ENCODE measurements at regions not wholly inside any gene's neighbourhood (a gene's known extent, or its start where the extent isn't known, plus 50 kb on each side); places are given as distances from the start of the nearest gene placed in this dataset.
"Not testable (repeated sequence)": the region's sequence is repeated elsewhere in the genome, so short reads cannot be mapped to it uniquely, and the experiment has no call there.

DNA sequence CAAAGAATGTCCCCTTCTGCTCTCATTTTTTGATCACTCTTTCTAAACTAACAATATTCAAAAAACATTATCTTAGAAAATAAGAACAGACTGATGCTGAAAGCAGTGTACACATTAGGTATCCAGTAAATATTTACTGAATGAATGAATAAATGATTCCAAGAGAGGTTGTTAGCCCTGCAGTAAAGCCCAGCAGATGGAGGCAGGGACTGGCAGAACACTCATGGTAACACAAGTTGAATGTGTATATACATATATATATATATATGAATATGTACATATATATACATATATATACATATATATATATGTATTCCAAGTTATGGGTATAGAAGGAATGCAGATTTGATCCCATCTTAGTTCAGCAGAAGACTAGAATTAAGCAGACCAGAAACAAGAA, 546.3 kb downstream of the RAB38 start:
- FAIRE-seq, result no peak

DNA sequence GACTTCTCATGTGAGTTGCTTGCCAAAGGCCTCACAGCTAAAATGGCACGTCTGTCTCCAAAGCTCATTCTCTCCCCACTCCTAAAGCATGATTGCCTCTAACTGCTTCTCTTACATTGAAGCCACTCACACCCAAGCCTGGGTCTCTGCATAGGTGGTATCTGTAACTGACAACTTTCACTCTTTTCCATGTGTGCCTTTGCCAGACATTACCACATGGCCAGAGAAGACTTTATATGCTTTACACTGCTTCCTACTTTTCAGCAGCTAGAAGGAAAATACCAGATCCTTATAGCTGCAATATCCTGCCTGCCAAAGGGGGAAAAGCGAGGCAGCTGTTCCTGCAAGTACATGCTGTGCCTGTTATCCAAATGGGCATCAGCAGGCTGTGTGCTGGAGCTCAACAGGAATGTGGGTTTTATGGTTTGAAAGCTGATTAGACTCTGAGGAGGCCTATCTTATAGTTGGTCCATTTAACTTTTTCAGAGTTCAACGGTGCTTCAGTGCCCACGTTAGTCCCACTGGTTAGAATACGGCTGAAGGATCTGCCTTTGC, 547.1 kb downstream of the RAB38 start:
- no peak for FAIRE-seq

DNA sequence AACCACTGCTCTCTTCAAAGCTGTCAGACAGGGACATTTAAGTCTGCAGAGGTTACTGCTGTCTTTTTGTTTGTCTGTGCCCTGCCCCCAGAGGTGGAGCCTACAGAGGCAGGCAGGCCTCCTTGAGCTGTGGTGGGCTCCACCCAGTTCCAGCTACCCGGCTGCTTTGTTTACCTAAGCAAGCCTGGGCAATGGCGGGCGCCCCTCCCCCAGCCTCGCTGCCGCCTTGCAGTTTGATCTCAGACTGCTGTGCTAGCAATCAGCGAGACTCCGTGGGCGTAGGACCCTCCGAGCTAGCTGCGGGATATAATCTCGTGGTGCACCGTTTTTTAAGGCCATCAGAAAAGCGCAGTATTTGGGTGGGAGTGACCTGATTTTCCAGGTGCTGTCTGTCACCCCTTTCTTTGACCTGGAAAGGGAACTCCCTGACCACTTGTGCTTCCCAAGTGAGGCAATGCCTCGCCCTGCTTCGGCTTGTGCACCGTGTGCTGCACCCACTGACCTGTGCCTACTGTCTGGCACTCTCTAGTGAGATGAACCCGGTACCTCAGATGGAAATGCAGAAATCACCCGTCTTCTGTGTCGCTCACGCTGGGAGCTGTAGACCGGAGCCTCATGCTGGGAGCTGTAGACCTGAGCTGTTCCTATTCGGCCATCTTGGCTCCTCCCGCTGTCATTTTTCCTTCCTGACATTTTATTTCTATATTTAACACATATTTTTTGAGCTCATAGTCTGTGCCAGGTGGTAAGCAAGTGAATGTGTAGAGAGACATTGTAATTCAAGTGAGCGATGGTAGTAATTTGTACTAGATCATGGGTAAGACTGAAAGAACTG, 551.5 kb downstream of the RAB38 start:
- not testable (repeated sequence) for FAIRE-seq

DNA sequence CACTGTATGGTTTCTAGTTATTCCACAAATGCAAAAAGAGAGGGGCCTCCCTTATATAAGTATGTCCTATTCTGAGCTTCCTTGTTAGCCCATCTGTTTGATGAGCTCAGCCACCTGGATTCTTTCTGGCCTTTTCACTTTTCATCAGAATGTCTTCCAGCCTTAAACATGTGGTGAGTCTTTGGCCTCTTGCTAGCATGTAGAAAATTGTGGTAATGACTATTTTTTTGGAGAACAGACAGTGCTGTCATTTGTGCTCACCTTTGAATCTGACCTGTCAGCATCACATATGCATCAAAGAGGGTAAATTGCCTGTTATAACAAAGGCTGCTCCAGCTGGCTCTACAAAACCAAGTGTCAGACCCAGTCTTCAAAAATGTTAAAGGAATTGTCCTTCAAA, 558.7 kb downstream of the RAB38 start:
- no peak for FAIRE-seq

DNA sequence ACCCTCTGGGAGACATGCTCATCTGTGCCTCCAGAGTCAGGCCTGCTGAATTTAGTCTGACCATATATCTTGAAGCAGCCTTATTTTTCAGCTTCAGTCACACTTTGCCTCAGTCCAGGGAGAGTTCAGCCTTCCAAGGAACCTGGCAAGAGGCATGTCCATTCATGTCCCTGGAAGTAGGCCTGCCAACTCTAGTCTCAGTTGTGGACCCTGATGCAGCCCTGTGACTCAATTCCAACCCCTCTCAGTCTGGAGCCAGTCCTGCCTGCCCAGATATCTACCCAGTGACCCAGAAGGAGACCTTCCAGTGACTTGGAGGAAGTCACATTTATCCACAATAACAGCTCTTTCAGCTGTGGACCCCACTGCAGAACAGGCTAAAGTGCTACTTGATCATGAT, 566.6 kb downstream of the TMEM135 start:
- no peak for FAIRE-seq

DNA sequence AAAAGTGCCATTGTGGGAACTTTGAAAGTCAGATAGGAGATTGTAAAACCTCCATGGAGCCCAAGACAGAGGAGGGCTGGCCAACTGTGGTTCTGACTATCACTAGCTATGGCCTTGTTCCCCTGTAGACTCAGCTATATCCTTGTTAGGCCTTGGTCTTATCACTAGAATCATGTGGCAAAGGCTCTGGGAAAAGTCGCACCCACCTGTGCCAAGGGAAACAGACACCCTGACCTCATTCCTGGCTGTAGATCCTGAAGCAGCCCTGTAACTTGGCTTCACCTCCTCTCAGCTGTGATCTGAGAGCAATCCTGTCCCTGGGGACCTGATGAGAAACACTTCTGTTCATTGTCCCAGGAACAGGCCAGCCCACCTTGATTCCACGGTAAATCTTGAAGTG, 566.2 kb downstream of the TMEM135 start:
- no peak for FAIRE-seq

DNA sequence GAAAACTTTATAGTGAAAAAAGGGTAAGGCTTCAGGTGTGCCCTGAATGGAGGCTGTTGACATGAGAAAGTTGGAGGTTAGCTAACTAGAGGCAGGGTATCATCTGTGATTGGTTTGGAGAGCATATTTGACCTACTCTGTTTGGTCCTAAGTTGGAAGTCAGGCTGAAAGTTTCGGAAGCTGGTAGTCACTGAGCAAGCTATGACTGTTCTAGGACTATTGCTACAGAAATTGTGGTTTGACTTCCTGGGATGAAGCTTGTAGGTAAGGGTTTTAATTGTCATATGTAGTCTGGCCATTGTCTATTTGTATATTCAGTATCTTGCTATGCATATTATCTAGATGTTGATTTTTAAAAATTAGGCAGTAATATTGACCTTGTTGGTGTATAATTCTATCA, 565.0 kb downstream of the TMEM135 start:
- no peak for FAIRE-seq

DNA sequence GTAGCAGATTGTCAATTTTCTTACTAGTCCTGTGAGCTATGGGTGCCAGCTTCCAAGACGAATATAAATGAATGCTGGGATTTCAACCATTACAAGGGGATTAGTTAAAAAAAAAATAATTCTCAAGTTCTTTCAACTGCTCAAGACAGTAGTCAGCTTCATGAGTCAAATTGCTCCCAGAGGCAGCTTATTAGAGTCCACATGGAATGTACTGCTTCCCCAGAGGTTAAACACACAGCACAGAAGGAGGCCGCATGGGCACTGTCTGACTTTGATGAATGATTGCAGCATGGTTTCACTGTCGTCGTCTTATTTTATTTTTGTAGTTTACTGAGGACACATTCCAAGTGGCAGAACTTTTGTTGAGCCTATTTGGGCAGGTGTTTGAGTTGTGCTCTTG, 563.2 kb downstream of the TMEM135 start:
- FAIRE-seq, result no peak

DNA sequence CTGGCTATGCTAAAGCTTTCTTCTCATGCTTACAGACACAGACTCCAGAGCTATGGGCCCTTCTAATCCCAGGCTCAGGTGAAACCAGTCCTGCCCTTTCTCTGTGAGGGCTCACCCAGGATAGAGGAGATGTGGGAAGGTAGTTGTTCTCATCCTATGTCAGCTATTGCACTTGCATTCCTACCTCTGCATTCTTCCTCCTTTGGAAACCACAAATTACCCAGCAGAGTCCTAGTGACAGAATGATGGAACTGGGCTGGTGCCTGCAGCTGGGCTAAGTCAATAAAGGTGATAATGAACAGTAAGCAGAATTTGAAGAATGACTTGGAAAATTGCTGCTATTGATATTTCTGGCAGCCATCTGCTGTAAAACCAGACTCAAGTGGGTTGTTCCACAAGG, 560.0 kb downstream of the TMEM135 start:
- no peak for FAIRE-seq

DNA sequence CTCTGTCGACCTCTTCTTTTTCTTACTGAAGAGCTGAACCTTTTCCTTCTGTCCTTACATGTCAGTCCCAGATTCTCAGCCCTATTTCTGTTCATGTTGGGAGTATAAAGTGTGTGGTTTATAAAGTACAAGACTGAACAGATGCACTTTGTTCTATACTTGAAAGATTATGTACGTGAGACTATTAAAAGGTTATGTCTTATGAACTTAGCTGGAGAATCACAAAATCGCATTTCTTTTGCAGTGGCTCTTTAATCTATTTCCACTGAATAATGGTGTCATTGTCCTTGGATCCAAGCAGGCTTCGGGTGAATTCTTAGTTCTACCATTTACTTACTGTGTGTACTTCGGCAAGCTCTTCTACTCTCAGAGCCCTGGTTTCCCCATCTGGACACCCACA, 558.4 kb downstream of the TMEM135 start:
- FAIRE-seq, result no peak

DNA sequence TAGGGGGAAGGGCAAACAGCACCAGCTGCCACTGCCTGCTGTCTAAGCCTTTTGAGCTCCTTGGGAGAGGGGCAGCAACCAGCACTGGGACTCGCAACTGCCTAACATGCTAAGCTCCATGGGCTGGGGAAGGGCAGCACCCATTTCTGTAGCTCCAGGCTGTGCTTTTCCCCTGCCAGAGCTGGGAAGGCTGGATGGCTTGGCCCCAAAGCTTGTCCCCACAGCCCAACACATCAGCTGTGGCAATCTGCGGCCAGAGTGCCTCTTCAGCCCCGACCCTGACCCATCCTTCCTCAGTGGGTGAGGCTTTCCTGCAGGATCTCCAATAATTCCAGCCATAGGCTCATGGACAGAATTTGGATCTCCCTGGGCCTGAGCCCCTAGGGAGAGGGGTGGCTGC, 551.3 kb downstream of the TMEM135 start:
- FAIRE-seq, result no peak

DNA sequence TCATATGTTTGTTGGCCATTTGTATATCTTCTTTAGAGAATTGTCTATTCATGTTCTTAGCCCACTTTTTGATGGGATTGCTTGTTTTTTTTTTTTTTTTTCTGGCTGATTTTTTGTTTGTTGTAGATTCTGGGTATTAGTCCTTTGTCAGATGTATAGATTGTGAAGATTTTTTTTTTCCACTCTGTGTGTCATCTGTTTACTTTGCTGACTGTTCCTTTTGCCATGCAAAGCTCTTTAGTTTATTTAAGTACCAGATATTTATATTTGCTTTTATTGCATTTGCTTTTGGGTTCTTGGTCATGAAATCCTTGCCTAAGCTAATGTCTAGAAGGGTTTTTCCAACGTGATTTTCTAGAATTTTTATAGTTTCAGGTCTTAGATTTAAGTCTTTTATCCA, 547.9 kb downstream of the TMEM135 start:
- not testable (repeated sequence) for FAIRE-seq

DNA sequence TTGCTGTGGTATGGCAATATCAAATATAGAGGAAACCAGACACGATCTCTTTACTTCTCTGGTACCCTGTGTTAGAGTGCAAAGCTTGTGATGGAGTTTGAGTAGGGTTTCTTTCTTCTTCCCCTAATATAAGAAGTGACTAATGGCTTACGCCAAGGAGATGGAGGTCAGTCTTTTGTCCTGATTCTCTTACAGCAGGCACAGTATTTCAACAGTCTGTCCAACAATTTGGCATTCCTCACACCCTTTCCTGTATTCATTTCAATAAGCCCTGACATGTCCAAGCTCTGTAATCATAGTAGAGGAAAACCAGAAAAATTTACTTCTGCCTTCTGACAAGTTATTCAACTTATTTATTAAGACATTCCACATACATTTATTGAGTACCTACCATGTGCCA, 546.2 kb downstream of the TMEM135 start:
- FAIRE-seq, result no peak

DNA sequence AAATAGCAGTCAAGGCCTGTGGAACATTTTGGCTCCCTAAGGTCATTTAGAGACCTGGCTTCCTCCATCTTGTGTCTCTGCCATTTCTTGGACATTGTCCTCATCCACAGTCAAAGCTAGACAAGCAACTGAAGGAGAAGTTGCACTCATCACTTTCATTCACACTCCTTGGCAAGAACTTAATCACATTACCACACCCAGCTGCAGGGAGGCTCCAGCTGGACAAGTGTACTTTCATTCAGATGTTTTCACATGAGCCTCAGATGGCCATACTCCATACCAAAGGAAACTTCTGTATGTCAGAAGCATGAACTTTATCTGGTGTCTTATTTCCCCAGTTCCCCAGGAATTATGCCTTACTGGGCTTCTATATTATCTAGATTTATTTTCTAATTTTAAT, 537.4 kb downstream of the TMEM135 start:
- no peak for FAIRE-seq

DNA sequence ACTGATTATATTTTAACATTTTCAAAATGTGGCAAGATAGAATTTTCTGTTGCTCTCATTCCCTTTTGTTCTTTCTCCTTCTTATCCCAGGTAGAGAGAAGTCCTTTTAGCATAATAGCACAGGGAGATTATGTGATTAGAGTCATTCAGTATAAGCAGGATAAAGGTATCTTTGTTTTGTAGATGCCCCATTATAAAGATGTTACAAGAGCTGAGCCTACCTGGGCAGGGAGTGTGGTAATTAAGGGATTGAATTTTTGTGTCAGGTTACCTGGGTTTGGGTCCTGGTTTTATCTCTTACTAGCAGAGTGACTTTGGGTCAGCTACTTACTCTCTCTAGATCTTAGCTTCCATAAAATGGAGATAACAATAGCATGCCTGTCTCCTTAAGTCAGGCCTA, 536.5 kb downstream of the TMEM135 start:
- FAIRE-seq, result no peak

DNA sequence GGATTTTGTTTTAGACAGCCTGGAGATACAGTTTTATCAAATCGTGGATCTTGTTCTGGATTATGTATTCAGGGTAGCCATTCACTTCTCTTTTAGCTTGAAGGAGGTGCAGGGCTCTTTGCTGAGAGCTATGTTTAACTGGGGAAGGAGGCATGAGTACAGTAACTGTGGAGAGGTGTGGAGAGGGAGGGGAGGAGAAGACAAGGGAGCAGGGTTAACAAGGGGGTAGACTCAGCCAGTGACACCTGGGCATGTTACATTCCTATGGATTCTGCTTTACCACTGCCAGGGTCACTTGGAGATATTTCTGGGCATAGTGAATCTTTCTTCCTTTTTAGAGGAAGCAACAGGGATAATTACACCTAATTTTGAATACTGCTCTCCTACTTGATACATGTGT, 536.0 kb downstream of the TMEM135 start:
- FAIRE-seq, result no peak

DNA sequence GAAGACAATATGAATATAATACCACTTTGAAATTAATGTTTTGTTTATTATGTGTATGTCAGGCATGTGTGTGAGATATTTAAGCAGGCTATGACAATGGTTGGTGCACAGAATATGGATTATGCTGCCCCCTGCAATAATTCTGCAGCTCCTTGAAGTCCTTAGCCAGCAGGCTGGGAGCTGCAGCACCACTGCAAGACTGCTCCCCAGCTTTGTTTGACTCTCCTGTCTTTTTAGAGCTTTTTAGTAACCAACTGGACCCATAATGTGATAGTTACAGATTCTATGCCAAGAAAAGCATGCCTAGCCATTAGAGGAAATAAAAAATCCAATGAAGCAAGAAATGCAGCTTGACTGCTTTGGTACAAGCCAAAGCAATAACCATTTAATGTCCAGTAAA, 535.1 kb downstream of the TMEM135 start:
- FAIRE-seq, result no peak

DNA sequence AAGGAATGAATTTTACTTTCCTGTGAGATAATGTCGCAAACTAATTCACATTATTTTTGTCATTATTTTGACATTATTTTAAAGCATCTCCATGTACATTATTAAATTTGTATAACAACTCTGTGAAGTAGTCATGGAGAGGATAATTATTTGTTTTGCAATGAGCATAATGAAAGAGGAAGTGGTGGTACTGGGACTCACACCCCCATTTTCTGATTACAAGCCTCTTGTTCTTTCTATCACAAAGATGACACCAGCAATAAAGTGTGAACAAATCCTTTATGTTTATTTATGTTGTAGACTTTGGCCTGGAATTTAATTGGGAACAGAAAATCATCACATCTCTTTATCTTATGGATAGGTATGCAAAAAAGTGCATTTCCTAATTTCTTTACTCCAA, 522.6 kb downstream of the TMEM135 start:
- FAIRE-seq, result no peak

DNA sequence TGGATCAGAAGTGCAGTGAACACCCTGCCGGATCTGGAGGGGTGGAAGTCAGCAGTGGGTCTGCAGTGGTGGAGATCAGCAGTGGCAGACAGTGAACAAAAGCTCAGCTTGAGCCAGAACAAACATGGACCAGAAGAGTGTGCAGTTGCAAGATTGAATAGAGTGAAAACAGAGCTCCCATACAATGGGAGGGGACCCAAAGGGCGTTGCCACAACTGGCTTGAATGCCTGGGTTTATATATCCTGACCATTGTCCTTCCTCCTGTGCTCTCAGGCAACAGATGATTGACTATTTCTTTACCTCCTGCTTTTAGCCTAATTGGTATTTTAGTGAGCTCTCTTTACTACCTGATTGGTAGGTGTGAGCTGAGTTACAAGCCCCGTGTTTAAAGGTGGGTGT, 522.1 kb downstream of the TMEM135 start:
- FAIRE-seq, result not testable (repeated sequence)

DNA sequence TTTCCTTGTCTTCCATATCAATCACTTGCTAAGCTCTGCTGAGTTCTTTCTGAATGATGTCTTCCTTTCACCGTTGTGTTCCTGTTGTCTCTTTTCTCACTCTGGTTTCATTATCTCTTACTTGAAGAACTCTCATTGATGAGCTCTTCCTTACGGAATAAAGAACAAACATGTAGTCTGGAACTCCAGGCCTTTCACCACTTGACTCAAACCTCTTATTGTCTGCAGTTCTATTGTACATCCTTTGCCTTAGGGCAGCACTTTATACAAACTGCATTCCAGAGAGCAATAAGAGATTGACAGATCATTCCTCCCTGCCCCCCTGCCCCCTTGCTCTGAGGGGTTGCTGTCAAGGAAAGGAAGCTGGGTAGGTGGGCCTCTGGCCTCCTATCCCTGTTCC, 517.4 kb downstream of the TMEM135 start:
- FAIRE-seq, result no peak

DNA sequence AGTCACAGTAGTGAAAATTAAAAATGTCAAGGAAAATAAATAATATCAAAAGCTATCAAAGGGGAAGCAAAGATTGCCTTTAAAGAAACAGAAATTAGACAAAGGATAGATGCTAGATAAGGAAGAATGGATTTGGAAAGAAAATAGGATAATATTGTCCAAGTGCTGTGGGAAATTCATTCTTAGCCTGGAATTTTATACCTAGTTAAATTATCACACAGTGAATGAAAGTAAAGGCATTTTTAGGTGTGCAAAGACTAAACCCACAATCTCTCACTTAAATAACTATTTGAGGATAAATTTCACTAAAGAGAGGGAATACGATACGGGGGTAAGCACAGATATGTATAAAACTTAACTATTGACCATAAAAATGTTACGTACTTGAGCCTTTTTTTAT, 511.1 kb downstream of the TMEM135 start:
- no peak for FAIRE-seq

DNA sequence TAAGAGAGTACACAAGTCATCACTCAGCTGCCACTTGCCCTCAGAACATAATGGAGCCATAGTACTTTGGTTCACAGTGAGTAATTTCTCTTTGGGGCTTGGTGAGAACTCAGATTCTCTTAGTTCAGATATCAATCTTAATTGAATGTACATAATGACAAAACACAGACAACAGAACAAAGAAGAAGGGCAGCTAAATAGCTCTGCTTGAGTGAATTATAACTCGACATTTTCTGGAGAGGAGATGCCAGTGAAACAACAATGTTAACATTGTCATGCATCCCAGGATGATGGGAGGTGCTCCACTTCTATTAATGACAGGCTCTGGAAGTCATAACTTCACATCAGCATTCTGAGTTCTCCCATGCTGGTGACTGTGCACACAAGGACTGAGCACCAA, 508.1 kb downstream of the TMEM135 start:
- FAIRE-seq, result no peak

DNA sequence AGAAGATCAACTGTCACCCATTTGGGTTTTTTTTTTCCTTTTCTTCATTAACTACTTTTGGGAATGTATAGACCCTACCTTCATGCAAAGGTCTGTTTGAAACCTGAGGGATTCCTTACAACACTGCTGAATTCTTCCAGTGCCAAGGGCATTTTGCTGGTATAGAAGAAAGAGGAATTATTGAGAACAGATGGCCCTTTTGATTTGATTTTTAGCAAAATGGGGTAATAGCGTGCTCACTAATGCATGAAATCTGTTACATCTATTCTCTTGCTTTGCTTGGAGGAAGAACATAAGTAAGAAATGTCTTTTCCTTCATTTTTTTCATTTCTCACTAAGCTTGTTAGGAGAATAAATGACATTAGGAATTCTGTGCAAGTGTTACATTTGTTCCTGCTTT, 501.9 kb downstream of the TMEM135 start:
- FAIRE-seq, result no peak

DNA sequence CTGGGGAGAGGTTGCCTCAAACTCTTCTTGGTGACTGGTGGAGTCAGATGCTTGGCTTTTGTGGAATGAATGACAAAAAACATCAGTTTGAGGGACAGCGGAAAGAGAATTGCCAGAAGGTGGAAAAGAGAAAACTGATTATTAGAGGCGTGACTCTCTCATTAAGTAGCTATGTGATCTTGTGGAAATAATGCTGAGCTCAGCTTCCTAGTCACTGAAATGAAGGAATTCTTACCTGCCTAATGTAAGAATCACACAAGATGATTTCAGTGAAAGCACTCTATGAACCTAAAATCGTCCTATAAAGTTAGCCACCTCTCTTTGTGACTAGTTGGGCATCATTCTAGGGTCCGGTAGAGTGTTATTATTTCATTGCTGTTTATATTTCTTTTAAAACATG, 498.8 kb downstream of the TMEM135 start:
- no peak for FAIRE-seq

DNA sequence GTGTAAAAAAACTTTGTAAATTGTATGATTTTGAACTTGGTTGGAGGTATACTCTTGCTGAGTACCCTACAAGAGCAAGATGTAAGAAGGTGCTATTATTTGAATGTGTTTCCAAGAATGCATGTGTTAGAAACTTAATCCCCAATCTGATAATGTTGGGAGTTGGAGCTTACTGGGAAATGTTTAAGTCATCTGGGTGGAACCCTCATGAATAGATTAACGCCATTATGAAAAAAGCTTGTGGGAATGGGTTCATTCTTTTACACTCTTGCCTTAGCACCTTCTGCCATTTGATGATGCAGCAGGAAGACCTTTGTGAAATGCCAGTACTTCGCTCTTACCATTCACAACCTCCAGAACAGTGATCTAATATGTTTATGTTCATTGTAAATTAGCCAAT, 498.3 kb downstream of the TMEM135 start:
- FAIRE-seq, result no peak

Measured in TTC549 (cell line).